UCSD-AML1 (cell line): ENCODE measurements at regions not wholly inside any gene's neighbourhood (a gene's known extent, or its start where the extent isn't known, plus 50 kb on each side); places are given as distances from the start of the nearest gene placed in this dataset.
A peak's percentile ranks its signal among the peaks of the same experiment; 100 is the strongest.

Experiments
- DNase-seq: peaks from one replicate; lab custom pipeline; 2025; ENCODE audit not compliant: unreplicated experiment; lab: John Stamatoyannopoulos, UW

DNA sequence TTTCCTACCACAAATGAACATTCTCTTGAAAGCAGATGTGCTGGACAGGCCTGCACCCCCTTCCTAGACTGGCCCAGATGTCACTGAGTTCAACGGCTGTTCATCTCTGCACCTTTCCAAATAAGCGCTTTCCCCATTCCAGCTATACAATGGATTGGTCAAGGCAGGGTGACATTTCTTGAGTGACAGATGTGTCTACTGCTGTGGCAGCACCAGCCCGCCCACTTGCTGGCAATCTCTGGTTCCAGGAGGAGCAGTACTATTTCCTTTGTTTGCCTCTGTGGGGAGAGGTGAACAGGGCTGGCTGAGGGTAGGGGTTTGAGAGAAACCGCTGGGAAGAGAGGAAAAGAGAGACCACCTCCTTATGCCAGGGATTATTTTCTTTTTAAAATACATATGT, 269.5 kb upstream of the POU3F3 start:
- DNase-seq = no peak

DNA sequence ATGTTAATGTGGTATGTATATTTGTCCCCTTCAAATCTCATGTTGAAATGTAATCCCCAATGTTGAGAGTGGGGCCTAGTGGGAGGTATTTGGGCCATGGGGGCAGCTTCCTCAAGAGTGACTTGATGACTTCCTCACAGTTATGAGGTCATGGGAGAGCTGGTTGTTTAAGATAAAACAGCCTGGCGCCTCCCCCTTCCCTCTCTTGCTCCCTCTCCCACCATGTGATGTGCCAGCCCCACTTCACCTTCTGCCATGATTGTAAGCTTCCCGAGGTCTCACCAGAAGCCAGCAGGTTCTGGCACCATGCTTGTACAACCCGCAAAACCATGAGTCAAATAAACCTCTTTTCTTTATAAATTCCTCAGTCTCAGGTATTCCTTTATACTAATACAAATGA, 258.3 kb upstream of the POU3F3 start:
- no peak for DNase-seq

DNA sequence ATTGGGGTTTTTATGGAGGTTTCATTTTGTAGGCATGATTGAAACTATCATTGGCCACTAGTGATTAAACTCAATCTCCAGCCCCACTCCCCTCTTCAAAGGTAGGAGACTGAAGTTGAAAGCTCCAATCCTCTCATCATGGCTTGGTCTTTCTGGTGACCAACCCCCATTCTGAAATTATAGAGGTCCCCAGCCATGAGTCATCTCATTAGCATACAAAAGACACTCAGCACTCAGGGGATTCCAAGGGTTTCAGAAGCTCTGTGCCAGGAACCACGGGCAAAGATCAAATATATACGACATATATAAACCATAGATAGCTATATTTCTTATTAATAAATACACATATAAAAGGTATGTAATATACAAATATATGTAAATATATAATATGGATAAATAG, 256.0 kb upstream of the POU3F3 start:
- DNase-seq = no peak

DNA sequence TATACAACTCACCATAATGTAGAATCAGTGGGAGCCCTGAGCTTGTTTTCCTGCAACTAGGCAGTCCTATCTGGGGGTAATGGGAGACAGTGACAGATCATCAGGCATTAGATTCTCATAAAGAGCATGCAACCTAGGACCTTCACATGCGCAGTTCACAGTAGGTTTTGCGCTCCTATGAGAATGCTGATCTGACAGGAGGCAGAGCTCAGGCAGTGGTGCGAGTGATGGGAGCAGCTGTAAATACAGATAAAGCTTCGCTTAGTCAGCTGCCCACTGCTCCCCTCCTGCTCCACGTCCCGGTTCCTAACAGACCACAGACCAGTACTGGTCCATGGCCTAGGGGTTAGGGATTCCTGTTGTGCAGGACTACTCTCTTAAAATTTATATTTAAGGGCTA, 255.3 kb upstream of the POU3F3 start:
- DNase-seq = no peak

DNA sequence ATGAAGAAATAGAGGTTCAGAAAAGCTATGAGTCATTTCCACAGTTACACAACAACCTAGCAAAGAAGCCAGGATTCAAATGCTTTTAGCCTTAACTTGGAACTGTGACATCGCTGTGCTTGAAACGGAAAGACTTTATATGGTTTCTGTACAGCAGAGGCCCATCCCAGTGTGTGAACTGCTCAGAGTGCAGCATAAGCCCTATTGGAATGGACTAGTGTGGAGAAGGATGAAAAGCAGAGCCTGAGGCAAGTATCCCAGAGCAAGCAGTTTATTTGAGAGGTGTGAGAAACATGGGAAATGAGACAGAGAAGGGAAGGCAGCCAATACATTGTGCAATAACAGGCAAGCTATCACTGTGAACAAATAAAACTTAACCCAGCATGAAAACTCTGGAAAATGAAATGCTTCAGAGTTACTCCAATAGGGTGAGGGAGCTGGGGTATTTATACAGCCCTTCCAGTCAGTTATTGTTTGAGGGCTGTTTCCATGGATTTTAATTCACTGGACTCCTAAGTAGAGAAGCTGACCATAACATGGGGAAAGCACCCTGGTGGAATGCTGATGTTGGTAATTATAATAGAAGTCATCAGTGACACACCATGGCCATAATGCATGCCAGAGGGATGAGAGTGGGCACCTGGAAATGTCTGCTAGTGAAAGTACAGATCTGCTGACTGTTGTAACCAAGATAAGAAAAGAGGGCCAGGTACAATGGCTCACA, 254.0 kb upstream of the POU3F3 start:
- no peak for DNase-seq

DNA sequence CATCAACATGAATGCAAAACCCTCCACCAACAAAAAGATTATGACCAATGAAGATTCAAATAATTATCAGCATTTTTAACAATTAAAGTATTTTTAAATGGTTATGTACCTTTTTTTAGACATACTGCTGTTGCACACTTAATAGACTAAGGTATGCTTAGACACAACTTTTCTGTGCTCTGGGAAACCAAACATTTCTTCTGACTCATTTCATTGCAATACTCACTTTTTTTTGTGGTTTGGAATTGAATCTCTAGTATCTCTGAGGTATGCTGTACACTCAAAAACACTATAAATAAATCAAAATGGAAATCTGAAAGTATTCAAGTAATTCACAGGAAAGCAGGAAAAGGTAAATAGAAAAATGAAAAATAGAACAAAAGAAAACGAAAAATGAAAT, 247.9 kb upstream of the POU3F3 start:
- DNase-seq = no peak

DNA sequence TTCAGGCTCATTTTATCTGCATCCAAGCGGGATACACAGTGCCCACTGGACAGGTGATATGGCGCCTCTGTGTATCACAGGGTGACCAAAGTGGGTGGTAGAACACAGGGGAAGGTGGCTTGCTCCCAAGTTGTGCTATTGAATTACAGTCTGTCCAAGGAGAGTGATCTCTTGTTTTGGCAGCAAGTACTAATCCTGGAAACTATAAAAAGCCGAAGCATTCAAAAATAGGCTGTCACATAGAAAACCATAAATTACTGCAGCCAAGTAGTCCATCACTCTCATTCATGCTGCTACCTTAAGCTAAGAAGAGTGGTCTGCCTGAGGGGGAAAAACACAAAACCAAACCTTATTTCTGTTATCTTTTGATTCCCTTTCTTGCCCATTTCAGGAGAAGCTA, 237.1 kb upstream of the POU3F3 start:
- no peak for DNase-seq

DNA sequence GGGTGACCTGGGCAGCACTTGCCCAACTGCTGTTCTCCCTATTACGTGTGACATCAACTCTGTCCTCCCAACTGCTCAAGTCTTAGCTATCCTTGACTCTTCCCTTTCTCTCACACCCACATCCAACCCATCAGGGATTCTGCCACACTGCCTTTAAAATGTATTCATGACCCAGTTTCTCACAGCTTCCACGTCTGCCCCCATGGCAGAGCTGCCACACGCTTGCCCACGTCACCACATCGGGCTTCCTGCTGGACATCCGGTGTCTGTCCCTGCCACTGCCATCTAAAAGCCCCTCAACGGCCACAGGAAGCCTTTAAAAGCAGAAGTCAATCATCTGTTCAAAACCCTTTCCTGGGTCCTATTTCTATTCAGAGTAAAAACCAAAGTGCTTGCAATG, 233.1 kb upstream of the POU3F3 start:
- peak; percentile 49 for DNase-seq

DNA sequence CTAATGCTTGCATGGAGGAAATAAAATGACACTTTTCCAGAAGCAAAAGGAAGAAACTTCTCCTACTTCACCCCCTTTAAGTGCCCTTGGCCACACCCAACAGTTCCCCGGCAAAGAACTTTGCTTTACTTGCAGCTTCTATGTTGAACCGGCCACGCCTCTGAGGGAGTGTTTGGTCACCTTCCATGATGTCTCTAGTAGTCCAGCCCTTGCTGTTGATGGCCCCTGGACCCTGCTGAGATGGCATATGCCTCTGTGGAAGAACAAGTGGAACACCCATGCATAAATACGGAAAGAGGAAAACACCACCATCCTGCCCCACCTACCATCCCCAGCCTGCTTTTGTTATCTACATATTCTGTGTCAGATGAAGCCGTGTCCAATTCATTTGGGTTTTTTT, 218.3 kb upstream of the POU3F3 start:
- DNase-seq = no peak

DNA sequence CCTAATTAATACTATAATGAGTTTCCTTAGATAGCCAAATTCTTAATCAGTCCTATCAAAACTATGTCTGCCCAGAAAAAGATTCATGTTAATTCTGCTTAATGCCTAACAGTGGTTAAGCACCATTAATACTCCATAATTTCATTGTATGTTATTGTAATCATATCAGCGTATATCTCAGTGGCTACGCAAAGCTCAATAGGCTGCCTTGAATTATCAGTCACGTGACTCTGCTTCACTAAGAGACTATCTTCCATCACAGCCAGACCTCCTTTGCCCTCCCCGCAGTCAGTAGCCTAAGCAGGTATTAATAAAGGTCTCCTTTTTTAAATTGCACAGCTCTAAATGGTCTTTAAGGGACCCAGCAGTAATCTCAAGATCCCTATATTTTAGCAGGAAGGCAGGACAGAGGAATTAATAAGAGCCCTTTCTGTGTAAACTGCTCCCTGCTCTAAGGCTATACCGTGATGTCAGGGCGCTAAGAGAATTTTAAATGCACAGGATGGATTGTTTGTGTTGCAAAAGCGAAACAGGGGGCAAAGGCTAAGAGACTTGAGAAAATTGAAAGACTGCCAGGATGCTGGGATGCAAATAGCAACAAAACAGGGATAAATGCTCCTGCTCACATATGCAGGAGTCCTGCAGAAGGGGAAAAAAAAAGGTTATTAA, 215.6 kb upstream of the POU3F3 start:
- DNase-seq = no peak

DNA sequence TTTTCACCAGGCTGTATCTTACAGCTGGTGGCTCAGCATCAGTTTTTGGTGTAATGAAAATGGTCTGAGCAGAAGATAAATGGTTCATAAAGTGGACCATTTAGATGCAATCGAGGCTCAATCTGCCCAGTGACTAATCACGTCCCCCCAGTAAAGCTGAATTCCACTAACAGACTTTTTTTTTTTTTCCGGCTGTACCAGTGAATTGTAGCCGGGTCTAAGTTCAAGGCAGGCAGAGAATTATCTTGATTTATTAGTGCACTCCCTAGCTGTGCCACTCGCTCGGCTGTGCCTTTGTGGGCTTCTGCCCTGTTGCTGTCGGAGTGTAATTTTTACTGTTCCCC, 215.1 kb upstream of the POU3F3 start:
- DNase-seq = no peak

DNA sequence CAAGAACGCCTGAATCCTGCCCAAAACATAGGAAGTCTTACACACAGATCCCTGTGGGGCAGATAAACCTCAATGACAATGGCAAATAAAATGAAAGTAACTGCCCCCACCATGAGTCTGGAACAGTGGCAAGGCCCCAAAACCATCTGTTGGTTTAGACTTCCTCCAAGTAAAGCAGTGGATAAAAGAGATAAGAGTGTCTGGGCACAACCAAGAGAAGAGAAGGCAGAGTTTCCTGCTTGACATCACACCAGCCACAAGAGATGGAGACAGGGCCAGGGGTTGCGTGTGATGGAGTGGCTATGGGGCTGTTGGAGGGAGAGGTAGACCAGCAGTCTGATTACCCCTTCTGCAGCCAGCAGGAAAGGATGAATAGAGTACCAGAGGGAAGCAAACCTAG, 212.1 kb upstream of the POU3F3 start:
- peak; percentile 67 for DNase-seq

DNA sequence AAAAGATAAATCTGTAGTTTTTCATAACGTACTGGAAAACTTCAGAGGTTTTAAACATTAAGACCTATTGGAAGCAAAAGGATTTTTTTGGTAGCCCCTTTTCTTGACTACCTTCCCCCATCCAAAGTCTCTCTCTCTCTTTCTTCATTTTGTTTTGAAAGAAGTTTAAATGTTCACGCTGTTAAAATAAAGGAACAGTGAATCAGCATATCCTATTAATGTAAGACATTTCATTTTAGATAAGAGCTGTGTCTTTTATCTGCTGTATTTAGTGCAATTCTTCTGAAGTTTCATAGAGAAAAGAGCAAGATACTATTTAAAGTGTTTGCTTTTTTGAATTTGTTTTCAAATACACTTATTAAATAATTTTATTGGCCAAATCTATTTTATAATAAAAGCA, 205.5 kb upstream of the POU3F3 start:
- DNase-seq = no peak

DNA sequence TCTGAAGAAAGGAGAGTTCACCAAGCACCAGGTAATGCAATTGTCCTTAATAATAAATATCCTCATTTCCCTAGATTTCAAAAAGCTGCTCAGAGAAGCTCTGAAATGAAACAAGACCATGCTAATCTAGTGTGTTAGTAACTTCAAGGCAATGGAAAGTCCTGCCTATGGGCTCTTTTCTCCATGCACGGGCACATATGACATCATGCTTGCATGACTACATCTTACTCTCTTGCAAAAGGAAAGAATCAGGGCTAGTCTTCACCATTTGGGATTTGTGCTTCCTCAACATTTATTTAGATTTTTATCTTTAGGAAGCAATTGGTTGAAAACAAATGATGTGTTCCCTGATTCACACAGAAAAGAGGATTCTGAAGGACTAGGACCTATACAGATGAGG, 204.0 kb upstream of the POU3F3 start:
- no peak for DNase-seq

DNA sequence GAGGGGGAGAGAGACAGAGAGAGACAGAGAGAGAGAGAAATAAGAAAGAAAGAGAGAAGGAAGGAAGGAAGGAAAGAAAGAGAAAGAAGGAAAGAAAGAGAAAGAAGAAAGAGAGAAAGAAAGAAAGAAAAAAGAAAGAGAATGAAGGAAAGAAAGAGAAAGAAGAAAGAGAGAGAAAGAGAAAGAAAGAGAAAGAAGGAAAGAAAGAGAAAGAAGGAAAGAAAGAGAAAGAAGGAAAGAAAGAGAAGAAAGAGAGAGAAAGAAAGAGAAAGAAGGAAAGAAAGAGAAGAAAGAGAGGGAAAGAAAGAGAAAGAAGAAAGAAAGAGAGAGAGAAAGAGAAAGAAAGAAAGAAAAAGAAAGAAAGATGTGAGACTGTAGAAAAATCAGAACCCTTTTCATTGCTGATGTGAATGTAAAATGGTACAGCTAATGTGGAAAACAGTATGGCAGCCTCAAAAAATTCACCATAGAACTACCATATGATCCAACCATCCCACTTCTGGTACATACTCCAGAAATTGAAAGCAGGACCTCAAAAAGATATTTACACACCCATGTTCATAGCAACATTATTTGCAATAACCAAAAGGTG, 203.4 kb upstream of the POU3F3 start:
- DNase-seq = no peak

DNA sequence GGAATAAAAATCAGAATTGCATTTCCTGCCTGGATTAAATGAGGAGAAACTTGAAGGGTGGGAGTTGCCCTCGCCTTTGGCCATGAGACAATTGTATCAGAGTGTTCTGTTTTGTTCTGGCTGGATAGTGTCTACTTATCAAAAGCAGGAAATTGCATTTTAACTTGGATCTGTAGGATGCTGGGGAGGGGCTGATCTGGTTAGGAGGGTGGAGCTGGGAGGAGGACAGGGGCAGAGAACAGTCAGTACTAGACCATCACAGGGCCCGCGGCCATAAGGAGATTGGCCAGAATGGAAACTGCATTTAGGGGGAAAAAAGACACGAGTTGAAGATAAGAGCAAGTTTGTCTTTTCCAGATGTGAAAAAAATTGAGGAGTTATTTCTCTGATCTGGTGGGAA, 199.1 kb upstream of the POU3F3 start:
- DNase-seq = no peak

DNA sequence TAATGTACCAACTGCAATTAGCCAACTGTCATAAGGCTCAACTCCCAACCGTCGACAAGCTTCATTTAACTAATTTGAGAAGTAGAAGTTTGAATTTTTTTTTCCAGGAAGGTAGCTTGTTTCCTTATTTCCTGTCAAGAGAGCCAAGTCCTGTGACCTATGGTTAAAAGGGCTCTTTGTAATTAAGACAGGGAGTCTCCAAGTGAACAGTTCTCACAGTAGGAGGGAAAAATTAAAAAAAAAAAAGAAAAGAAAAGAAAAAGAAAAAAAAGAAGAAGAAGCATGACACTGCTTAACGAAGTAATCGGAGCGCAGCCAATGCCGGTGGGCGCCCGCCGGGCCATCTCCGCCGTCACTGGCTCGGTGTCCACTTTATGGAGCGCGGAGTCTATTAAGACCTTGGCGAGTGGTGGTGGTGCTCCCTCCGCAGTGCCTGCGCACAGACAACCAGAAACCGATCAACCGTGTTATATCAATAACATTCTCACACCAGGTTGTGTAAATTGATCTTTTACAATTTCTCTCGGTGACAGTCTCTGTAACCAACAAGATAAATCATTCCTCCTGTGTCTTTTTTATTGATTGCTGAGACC, 197.2 kb upstream of the POU3F3 start:
- DNase-seq = no peak

DNA sequence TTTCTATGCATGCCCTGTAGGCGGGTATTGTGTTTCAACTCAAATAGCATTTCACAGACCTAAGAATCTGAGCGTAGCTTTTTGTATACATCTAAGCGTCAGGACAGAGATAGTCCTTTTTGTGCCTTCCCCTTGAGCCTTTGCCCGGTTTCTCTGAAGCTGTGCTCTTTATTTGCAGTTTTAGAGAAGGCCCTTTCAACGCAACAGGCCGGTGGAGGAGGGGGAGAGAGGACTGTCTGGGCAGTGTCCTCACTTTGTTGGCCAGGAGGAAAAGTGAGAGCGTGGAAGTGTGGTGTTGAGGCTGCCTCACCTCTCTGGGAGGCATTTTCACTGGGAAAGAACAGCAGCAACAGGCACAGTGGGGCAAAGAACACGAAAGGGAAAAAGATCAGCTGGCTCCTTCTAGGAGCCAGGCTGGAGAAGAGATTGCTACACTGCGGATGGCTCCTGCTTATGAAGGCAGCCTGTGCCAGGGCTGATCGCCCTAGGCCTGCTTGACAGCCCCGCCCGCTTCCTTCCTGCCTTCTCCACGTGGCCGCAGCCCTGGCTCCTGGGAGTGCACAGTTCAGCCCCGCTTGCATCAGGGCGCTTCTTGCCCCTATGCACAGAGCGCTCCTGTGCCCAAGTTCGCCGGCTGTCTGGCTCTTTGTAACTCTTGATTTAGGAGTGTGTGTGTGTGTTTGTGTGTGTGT, 195.6 kb upstream of the POU3F3 start:
- DNase-seq = peak; percentile 79

DNA sequence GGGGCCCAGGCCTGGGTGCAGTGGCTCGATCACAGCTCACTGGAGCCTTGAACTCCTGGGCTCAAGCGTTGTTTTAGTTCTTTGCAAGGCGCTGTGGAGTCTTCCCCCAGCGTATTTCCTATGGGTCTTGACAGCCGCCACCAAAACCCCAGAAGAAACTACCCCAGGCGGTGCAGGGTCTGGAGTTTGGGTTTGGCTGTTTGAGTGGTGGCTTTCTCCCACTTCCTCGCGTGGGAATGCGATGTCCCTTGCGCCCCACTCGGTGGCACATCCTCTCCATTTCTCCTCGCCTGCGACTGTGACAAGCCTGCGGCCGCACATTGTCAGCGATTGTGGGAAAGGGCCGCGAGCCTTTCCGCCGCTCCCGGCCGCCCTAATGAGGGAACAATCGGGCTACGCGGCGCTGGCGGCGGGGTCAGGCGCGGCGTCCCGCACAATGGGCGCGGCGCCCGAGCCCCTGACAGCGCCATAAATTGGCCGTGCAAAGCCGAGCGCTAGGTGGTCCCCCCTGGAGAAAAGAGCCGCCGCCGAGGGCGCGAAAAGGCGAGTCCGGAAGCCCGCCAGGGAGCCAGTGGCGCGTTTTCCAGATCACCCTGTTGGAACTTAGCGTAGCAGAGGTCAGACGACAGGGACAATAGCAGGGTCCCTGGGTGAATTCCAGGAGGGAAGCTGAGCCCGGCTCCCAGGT, 194.9 kb upstream of the POU3F3 start:
- no peak for DNase-seq

DNA sequence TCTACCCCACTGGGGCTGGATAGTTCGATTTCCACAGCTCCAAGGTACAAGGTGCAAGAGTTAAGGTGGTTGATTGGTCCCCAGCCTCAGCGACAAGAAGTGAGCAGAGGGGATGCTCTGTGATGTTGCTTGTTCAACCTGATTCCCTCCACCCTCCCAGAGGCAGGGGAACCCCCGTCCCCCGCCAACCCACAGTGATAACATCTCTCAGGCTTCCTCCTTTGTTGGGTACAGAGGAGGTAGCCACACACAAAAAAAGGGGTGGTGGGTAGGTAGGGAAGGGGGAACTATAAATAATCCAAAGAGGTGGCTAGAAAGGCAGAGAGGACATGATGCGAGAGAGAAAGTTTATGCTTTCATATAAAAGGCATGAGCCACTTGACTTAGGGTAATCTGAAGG, 192.9 kb upstream of the POU3F3 start:
- peak; percentile 20 for DNase-seq

DNA sequence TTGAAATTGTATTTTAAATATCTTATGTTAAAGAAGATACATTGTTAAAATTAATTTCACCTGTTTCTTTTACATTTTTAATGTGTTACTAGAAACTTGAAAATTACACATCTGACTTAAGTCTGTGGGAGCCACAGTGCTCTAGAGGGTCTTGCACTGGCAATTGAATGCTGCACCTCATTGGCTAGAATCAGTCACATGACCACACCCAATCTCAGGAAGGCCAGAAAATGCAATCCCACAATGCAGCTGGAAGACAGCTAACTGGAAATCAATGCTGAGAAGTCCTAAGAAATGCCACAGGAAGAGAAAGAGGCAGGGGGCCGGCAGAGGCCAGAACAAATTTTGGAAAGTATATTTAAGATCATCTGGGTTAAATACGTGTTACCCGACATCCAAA, 189.2 kb upstream of the POU3F3 start:
- DNase-seq = no peak
